ENCODE measurements at regions not wholly inside any gene's neighbourhood (a gene's known extent, or its start where the extent isn't known, plus 50 kb on each side); places are given as distances from the start of the nearest gene placed in this dataset.

- Histone ChIP-seq H4K20me1 (ENCODE audit: insufficient read depth, low read length, poor library complexity, severe bottlenecking) (no peaks in the 10 kb centered on the region), H2AFZ (ENCODE audit: low read length) (peak overlapping the region; percentile 71)
- TF ChIP-seq CTCF (conservative IDR thresholded peaks at IDR 0.05; ENCODE audit: low read length), result no peak
- TF ChIP-seq EZH2phosphoT487 (IDR thresholded peaks at IDR 0.05; ENCODE audit: borderline replicate concordance), result no peak
Measured at GRCh38 chr6:109896341-109896740, 81.8 kb upstream of the GPR6 start.

GRCh38 chr6:109897025-109897424, 81.1 kb upstream of the GPR6 start:
- H3K9me2 ChIP-seq (replicated peaks; ENCODE audit: low read depth, low read length), result no peaks in the 10 kb centered on the region
- no peak overlapping the region for H3K4me3 ChIP-seq (ENCODE audit: low read length, poor library complexity, severe bottlenecking)
- peak overlapping the region; percentile 71 for H2AFZ ChIP-seq (ENCODE audit: low read length)
- H3K4me2 ChIP-seq (ENCODE audit: low read depth, low read length, poor library complexity, severe bottlenecking), result no peak overlapping the region
- H3K9ac ChIP-seq (ENCODE audit: low read depth, low read length, poor library complexity, severe bottlenecking), result no peak overlapping the region
- H3K79me2 ChIP-seq (ENCODE audit: insufficient read depth, low read length), result no peaks in the 10 kb centered on the region
- H3K4me1 ChIP-seq (ENCODE audit: insufficient read depth, low read length, poor library complexity, severe bottlenecking), result no peaks in the 10 kb centered on the region
- no peaks in the 10 kb centered on the region for H3K9me3 ChIP-seq (ENCODE audit: insufficient read depth, low read depth, low read length)
- no peaks in the 10 kb centered on the region for H3F3A ChIP-seq (ENCODE audit: low read depth)
- H3K27me3 ChIP-seq (ENCODE audit: insufficient read depth, low read length, poor library complexity, severe bottlenecking), result no peaks in the 10 kb centered on the region
- no peaks in the 10 kb centered on the region for H4K20me1 ChIP-seq (ENCODE audit: insufficient read depth, low read length, poor library complexity, severe bottlenecking)
- H3K36me3 ChIP-seq (ENCODE audit: insufficient read depth, low read length), result no peaks in the 10 kb centered on the region
- no peak for TF ChIP-seq EZH2phosphoT487 (IDR thresholded peaks at IDR 0.05; ENCODE audit: borderline replicate concordance)
- TF ChIP-seq CTCF (conservative IDR thresholded peaks at IDR 0.05; ENCODE audit: low read length), result no peak

More at GRCh38 chr6:109896341-109896740, 81.8 kb upstream of the GPR6 start:
- Histone ChIP-seq H3K9ac (ENCODE audit: low read depth, low read length, poor library complexity, severe bottlenecking) (no peak overlapping the region), H3K9me3 (ENCODE audit: insufficient read depth, low read depth, low read length) (no peaks in the 10 kb centered on the region), H3K9me2 (replicated peaks; ENCODE audit: low read depth, low read length) (no peaks in the 10 kb centered on the region), H3K4me3 (ENCODE audit: low read length, poor library complexity, severe bottlenecking) (no peak overlapping the region), H3K4me1 (ENCODE audit: insufficient read depth, low read length, poor library complexity, severe bottlenecking) (no peaks in the 10 kb centered on the region), H3K79me2 (ENCODE audit: insufficient read depth, low read length) (no peaks in the 10 kb centered on the region), H3K27me3 (ENCODE audit: insufficient read depth, low read length, poor library complexity, severe bottlenecking) (no peaks in the 10 kb centered on the region), H3K4me2 (ENCODE audit: low read depth, low read length, poor library complexity, severe bottlenecking) (no peak overlapping the region), H3K36me3 (ENCODE audit: insufficient read depth, low read length) (no peaks in the 10 kb centered on the region), H3F3A (ENCODE audit: low read depth) (no peaks in the 10 kb centered on the region)

GRCh38 chr6:109897561-109898080, 80.5 kb upstream of the GPR6 start:
- Histone ChIP-seq H4K20me1 (ENCODE audit: insufficient read depth, low read length, poor library complexity, severe bottlenecking) (no peaks in the 10 kb centered on the region), H3K27me3 (ENCODE audit: insufficient read depth, low read length, poor library complexity, severe bottlenecking) (no peaks in the 10 kb centered on the region), H3K9ac (ENCODE audit: low read depth, low read length, poor library complexity, severe bottlenecking) (no peak overlapping the region), H3K4me3 (ENCODE audit: low read length, poor library complexity, severe bottlenecking) (no peak overlapping the region), H3K9me3 (ENCODE audit: insufficient read depth, low read depth, low read length) (no peaks in the 10 kb centered on the region), H3K4me1 (ENCODE audit: insufficient read depth, low read length, poor library complexity, severe bottlenecking) (no peaks in the 10 kb centered on the region), H3K79me2 (ENCODE audit: insufficient read depth, low read length) (no peaks in the 10 kb centered on the region), H3K9me2 (replicated peaks; ENCODE audit: low read depth, low read length) (no peaks in the 10 kb centered on the region), H2AFZ (ENCODE audit: low read length) (no peak overlapping the region), H3K36me3 (ENCODE audit: insufficient read depth, low read length) (no peaks in the 10 kb centered on the region), H3F3A (ENCODE audit: low read depth) (no peaks in the 10 kb centered on the region), H3K4me2 (ENCODE audit: low read depth, low read length, poor library complexity, severe bottlenecking) (no peak overlapping the region)
- TF ChIP-seq EZH2phosphoT487 (IDR thresholded peaks at IDR 0.05; ENCODE audit: borderline replicate concordance), result no peak
- no peak for TF ChIP-seq CTCF (conservative IDR thresholded peaks at IDR 0.05; ENCODE audit: low read length)
